Activated naive CD4-positive, alpha-beta T cell treated with anti-CD3 and anti-CD28 coated beads for 36 hours (primary cell): ENCODE measurements at regions not wholly inside any gene's neighbourhood (a gene's known extent, or its start where the extent isn't known, plus 50 kb on each side); places are given as distances from the start of the nearest gene placed in this dataset.

Experiments
- CTCF ChIA-PET: fragments of 350-600 bp; sonication (Branson Sonifier 250); formaldehyde crosslinking; loops from one replicate; lab custom pipeline; 2021; ENCODE audit warnings: antibody characterized with exemption; lab: Charles Lee
- DNase-seq: peaks from one replicate; pipeline ENCODE4 v3.0.0-alpha.2; 2020
- H3K27ac Mint-ChIP-seq: one replicate; pipeline ENCODE4 v1.8.0; 2021; ENCODE audit warnings: mild to moderate bottlenecking, mixed read lengths
- H3K27me3 Mint-ChIP-seq: one replicate; pipeline ENCODE4 v1.8.0; 2021; ENCODE audit warnings: low read depth, mixed read lengths
- H3K36me3 Mint-ChIP-seq: one replicate; pipeline ENCODE4 v1.8.0; 2021; ENCODE audit warnings: low read depth, mixed read lengths
- H3K4me1 Mint-ChIP-seq: one replicate; pipeline ENCODE4 v1.8.0; 2021; ENCODE audit warnings: low read depth, mixed read lengths
- H3K4me3 Mint-ChIP-seq: one replicate; pipeline ENCODE4 v1.8.0; 2021; ENCODE audit warnings: mild to moderate bottlenecking, moderate library complexity, mixed read lengths
- H3K9me3 Mint-ChIP-seq: one replicate; pipeline ENCODE4 v1.8.0; 2021; ENCODE audit warnings: mixed read lengths
- intact Hi-C: fragments of 100-400 bp; cut with micrococcal nuclease; formaldehyde crosslinking; loops from one replicate; pipeline ENCODE4 v1.15.1; 2023

DNA sequence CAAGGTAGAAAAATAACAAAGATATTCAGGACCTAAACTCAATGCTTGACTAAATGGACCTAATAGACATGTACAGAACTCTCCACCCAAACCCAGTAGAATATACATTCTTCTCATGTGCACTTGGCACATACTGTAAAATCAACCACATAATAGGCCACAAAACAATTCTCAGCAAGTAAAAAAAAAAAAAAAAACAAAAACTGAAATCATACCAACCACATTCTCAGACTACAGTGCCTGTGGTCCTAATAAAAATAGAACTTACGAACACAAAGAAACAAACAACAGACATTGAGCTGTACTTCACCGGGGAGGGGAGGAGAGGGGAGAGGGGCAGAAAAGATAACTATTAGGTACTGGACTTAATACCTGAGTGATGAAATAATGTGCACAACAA is 114.1 kb upstream of the CD180 start:
- Mint-ChIP-seq H3K27ac (no peak overlapping the region), H3K4me3 (no peak overlapping the region), H3K4me1 (peaks cover 20% of the 10 kb centered on the region), H3K27me3 (no peaks in the 10 kb centered on the region), H3K9me3 (no peaks in the 10 kb centered on the region), H3K36me3 (no peaks in the 10 kb centered on the region)
- CTCF ChIA-PET, result no interaction called here
- intact Hi-C loops, result no loop called here
- DNase-seq, result no peak

DNA sequence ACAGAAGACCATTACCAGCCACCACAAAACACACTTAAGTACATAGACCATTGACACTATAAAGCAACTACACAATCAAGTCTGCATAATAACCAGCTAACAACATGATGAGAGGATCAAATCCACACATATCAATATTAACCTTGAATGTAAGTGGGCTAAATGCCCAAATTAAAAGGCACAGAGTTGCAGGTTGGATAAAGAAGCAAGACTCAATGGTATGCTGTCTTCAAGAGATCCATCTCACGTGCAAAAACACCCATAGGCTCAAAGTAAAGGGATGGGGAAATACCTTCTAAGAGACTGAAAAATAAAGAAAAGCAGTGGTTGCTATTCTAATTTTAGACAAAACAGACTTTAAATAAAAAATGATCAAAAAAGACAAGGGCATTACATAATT is 113.6 kb upstream of the CD180 start:
- no peak for DNase-seq
- intact Hi-C loops, result no loop called here
- CTCF ChIA-PET, result no interaction called here
- H3K27me3 Mint-ChIP-seq, result no peaks in the 10 kb centered on the region
- H3K36me3 Mint-ChIP-seq, result no peaks in the 10 kb centered on the region
- H3K4me3 Mint-ChIP-seq, result no peak overlapping the region
- H3K9me3 Mint-ChIP-seq, result no peaks in the 10 kb centered on the region
- no peak overlapping the region for H3K27ac Mint-ChIP-seq
- H3K4me1 Mint-ChIP-seq, result peaks cover 25% of the 10 kb centered on the region

DNA sequence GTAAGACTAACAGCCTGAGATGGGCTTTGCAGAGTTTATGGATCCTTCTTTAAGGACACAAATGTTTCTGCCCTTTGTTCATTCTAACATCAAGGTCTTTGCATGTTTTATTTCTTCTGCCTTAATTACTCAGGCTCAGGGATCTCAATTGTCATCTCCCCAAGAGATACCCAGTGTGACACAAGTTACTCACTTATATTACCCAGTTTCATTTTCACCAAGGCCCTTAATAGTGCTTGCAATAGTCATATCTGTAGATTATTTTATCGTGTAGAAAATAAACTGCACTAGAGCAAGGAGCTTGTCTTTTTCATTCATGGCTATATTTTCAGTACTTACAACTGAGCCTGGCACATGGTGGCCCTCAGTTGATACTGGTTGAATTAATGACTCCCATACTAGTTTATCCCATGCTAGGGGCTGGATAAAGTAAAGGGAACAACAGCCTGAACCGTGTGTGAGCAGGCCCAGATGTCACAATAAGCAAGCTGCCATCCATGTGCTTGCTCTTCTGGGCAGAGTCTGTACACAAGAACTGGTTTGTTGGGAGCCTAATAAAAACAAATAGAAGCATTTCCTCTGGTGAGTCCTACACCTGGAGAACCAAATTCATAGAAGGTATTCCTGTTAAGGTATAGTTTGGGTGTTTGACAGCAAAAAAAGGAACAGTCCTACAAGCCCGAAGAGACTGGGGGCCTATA is 112.5 kb upstream of the CD180 start:
- H3K27ac Mint-ChIP-seq, result no peak overlapping the region
- intact Hi-C loops, result loop anchor here (5.0 to 10.0 kb wide), 3 partner anchors 62 to 966 kb away; no protein-coding TSS in a partner anchor
- H3K9me3 Mint-ChIP-seq, result no peaks in the 10 kb centered on the region
- H3K27me3 Mint-ChIP-seq, result no peaks in the 10 kb centered on the region
- CTCF ChIA-PET, result no interaction called here
- DNase-seq, result no peak
- no peak overlapping the region for H3K4me3 Mint-ChIP-seq
- H3K4me1 Mint-ChIP-seq, result peaks cover 25% of the 10 kb centered on the region
- H3K36me3 Mint-ChIP-seq, result no peaks in the 10 kb centered on the region

DNA sequence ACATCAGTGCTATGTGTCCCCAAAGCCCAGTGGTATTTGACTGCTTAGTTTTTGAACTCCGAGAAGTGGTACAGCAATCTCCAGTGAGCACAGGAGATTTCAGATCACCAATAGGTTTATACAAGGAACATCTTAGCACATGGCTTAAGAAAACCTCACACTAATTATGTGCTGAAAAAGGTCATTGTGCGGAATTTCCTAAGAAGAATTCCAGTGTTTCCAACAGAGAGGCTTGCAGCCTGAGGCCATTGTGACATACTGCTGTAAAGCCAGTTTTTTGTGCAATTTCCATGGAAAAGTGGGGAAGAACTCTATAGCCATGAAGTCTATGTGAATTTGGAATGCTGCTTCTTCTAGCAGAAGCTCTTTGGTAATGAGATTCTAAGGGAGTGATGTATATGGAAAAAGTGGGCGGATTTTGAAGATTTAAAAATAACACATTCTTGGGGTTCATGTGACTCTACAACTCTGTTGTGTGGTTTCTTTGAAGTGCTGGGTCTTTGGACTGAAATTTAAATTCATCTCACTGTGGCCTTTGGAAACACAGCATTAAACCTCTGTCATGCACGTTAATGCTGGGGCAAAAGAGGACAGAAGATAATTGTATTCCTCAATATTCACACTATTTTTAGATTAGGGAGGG is 110.5 kb upstream of the CD180 start:
- Mint-ChIP-seq H3K4me1 (peaks cover 25% of the 10 kb centered on the region), H3K9me3 (no peaks in the 10 kb centered on the region), H3K4me3 (no peak overlapping the region), H3K27ac (no peak overlapping the region), H3K36me3 (no peaks in the 10 kb centered on the region), H3K27me3 (no peaks in the 10 kb centered on the region)
- CTCF ChIA-PET, result interaction anchor here (0.6 kb wide), 1 partner anchor 953 kb away, joined by 3 read pairs; no protein-coding TSS in a partner anchor
- intact Hi-C loops, result loop anchor here (5.0 to 10.0 kb wide), 3 partner anchors 60 to 968 kb away; no protein-coding TSS in a partner anchor
- no peak for DNase-seq

DNA sequence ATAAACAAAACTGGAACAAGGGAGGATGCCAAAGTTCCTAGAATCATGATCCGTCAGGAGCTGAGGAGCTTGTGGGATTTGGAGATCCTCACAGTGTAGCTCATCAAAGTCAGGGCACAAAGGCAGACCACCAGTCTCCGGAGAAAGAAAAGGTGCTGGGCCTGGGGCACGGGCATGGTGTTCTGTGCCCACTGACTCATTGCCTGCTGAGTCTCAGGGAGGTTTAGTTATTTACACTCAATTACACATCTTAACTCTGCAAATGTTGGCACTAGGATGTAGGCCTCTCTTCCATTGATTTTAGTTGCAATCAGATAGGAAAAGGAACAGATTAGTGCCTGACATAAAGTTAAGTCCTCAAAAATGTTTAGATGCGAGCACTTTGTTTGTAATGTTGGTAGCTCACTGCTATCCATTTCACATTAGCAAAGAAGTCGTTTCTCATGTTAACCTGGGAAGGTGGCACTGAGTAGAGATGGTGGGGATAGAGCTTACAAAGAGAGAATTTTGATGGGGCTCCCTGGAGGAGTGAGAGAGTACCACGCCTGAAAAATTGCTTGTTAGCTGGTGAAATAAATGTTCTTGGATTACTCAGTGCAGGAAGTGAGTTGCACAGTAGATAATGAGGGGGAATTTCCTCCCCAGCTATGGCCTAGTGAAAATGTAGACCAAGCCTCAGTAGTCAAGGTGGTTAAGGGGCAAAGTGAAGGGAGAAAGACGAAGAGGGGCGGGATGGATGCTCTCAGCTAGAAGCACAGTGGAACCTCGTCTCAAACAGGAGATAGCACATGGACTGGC is 109.5 kb upstream of the CD180 start:
- Mint-ChIP-seq H3K27me3 (no peaks in the 10 kb centered on the region), H3K27ac (peak overlapping the region; percentile 14)
- CTCF ChIA-PET, result interaction anchor here (2.8 kb wide), 1 partner anchor 60 kb away, joined by 13 read pairs; no protein-coding TSS in a partner anchor

DNA sequence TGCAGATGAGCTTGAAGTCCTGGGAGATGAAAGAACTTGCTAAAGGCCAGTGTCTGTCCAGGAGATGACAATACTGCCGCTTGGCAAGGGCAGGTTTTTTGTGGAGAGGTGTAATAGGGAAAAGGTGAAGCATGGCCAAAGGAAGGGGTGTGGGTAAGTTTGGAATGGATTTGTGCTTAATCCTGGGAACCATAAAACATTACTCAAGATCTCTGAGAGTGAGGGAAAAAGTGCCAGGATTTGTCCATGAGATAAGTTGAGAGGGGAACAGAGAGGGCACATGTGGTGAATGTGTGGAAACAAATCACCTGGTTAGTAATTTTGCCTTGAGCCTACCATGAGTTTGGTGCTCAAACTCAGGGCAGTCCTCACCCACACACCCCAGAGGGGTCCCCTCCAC is 108.8 kb upstream of the CD180 start:
- Mint-ChIP-seq H3K27ac (no peak overlapping the region), H3K4me3 (no peak overlapping the region), H3K36me3 (no peaks in the 10 kb centered on the region), H3K9me3 (no peaks in the 10 kb centered on the region), H3K27me3 (no peaks in the 10 kb centered on the region), H3K4me1 (peaks cover 25% of the 10 kb centered on the region)
- CTCF ChIA-PET, result interaction anchor here (2.8 kb wide), 1 partner anchor 59 kb away, joined by 13 read pairs; no protein-coding TSS in a partner anchor
- intact Hi-C loops, result loop anchor here (5.0 to 10.0 kb wide), 3 partner anchors 58 to 969 kb away; no protein-coding TSS in a partner anchor
- no peak for DNase-seq

More for the DNA sequence above, 109.5 kb upstream of the CD180 start:
- Mint-ChIP-seq H3K4me3 (no peak overlapping the region), H3K9me3 (no peaks in the 10 kb centered on the region), H3K36me3 (no peaks in the 10 kb centered on the region), H3K4me1 (peaks cover 25% of the 10 kb centered on the region)
- no peak for DNase-seq
- intact Hi-C loops, result loop anchor here (5.0 to 10.0 kb wide), 3 partner anchors 59 to 969 kb away; no protein-coding TSS in a partner anchor

DNA sequence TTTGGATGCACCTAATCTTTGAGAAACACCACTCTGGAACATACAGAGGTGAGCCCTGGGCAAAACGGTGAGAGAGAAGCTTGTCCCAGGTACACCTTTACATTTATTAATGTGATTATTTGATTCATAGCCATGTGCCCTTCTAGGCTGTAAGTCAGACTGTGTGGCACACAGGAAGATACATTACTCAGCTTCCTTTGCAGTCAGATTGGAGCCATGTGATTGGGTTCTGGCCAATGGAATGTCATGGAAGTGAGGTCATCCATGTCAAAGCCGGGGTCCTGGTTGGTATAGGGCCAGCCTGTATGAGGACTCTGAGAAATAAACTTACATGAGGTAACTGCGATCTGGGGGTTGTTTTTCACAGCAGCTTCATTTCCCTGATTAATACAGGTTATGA is 106.8 kb upstream of the CD180 start:
- no peak overlapping the region for H3K4me3 Mint-ChIP-seq
- H3K27ac Mint-ChIP-seq, result no peak overlapping the region
- CTCF ChIA-PET, result interaction anchor here (0.5 to 1.2 kb wide), 2 partner anchors 19 to 147 kb away, joined by 3 read pairs; no protein-coding TSS in a partner anchor
- intact Hi-C loops, result loop anchor here (10.0 kb wide), 1 partner anchor 971 kb away; no protein-coding TSS in a partner anchor
- no peak for DNase-seq
- H3K4me1 Mint-ChIP-seq, result peaks cover 25% of the 10 kb centered on the region
- no peaks in the 10 kb centered on the region for H3K36me3 Mint-ChIP-seq
- no peaks in the 10 kb centered on the region for H3K9me3 Mint-ChIP-seq
- H3K27me3 Mint-ChIP-seq, result no peaks in the 10 kb centered on the region

DNA sequence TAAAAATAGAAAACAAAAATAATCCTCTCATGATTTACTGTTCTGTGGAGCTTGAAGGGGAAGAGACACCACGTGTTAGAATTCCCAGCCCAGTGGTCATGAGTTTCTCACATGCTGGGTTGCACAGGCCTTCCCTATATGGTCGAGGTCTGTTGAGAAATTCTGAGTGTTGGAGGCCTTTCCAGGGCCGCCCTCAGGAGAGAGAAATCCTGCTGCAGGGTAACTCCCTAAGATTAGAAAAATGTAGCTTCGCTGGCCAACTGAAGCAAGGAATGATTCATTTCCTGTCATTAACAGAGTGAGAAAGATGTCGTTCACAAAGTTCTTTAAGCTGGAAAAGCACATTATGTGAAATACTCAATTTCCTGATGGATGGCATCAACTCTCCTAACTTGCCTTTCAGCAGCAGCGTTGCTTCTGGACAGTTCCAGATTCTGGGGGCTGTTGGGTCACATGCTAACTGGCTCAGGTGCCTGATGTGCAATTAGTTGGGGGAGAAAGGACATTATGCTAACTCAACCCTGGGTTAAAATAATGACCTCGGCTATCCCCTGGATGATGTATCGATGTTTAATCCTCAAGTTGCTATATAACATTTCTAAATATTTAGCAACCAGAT is 104.8 kb upstream of the CD180 start:
- H3K9me3 Mint-ChIP-seq, result no peaks in the 10 kb centered on the region
- H3K36me3 Mint-ChIP-seq, result no peaks in the 10 kb centered on the region
- no peak for DNase-seq
- intact Hi-C loops, result loop anchor here (10.0 kb wide), 1 partner anchor 973 kb away; no protein-coding TSS in a partner anchor
- CTCF ChIA-PET, result interaction anchor here (0.7 kb wide), 1 partner anchor 139 kb away, joined by 3 read pairs; no protein-coding TSS in a partner anchor
- H3K4me3 Mint-ChIP-seq, result no peak overlapping the region
- peaks cover 11% of the 10 kb centered on the region for H3K4me1 Mint-ChIP-seq
- peaks cover 1% of the 10 kb centered on the region for H3K27me3 Mint-ChIP-seq
- H3K27ac Mint-ChIP-seq, result no peak overlapping the region

DNA sequence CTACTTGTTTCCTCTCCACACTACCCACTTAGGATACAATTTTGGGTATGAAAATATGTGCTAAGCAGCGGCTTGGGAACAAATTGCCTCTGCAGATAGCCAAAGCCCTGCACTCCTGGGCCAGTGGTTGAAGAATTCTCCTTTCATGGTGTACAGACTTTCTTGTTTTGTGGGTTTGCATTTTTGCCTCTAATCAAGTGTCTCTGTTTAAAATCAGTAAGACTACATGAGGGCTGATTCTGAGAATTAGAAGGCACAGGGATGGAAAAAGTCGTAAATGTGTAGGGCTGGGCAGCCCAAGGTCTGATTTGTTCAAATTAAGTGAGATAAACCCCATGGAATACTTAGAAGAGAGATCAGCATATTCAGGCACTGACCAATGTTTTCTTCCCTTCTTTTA is 103.7 kb upstream of the CD180 start:
- intact Hi-C loops, result loop anchor here (10.0 kb wide), 1 partner anchor 974 kb away; no protein-coding TSS in a partner anchor
- H3K27me3 Mint-ChIP-seq, result peaks cover 1% of the 10 kb centered on the region
- H3K4me1 Mint-ChIP-seq, result peaks cover 1% of the 10 kb centered on the region
- no peak overlapping the region for H3K27ac Mint-ChIP-seq
- DNase-seq, result no peak
- CTCF ChIA-PET, result no interaction called here
- no peaks in the 10 kb centered on the region for H3K9me3 Mint-ChIP-seq
- no peak overlapping the region for H3K4me3 Mint-ChIP-seq
- no peaks in the 10 kb centered on the region for H3K36me3 Mint-ChIP-seq

DNA sequence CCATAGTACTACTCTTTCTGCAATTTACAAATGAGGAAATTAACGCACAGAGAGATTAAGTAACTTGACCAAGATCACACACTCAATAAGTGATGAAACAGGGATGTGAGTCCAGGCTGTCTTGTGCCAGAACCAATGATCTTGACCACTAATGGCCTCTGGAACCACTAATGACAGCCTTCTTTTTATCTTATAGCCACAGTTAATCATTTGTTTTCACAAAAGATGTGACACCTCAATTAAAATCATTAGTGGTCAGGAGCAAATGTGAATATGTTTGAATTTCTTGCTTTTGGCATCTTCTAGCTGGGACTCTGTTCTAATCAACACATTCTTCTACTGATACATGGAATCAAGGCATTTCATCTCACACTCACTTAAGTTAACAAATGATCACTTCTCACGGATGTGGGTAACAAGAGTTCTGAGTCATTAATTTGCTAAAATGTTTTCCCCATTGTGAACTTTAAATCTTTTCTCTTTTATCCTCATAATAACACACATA is 102.7 kb upstream of the CD180 start:
- CTCF ChIA-PET, result no interaction called here
- H3K27ac Mint-ChIP-seq, result no peak overlapping the region
- intact Hi-C loops, result no loop called here
- DNase-seq, result no peak
- H3K36me3 Mint-ChIP-seq, result no peaks in the 10 kb centered on the region
- H3K4me1 Mint-ChIP-seq, result no peaks in the 10 kb centered on the region
- no peak overlapping the region for H3K4me3 Mint-ChIP-seq
- peaks cover 1% of the 10 kb centered on the region for H3K27me3 Mint-ChIP-seq
- H3K9me3 Mint-ChIP-seq, result no peaks in the 10 kb centered on the region

DNA sequence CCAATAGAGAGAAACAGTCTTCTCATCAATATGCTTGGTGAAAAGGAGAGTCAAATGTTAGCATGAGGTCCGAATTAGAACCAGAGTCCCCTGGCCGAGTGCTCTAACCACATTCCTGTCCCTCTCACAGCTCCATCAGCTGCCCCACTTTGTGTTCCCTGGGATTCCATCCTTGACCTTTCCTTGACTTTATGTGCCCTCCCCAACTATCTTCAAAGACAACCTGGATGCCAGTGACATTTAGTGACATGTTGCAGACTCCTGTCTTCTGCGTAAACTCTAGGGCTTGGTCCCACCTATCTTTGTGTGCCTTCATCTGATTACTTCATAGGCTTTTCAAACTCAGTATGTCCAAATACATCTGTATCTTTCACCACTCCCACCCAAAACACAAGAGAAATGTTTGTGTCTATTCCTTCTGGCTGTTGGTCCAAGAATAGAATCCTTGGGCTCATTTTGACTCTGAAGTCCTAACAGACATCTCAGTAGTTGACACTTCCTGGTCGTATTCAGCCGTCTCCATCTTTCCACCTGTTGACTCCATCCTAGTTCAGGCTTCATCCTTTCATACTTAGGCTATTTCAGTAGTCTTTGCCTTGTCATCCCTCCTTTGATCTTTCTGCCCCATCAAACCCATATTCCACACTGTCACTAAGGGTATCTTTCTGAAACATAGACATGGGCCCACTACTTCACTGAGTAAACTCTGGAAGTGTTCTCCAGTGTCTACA is 101.4 kb upstream of the CD180 start:
- H3K27ac Mint-ChIP-seq, result no peak overlapping the region
- no peaks in the 10 kb centered on the region for H3K4me1 Mint-ChIP-seq
- DNase-seq, result no peak
- H3K36me3 Mint-ChIP-seq, result no peaks in the 10 kb centered on the region
- no peak overlapping the region for H3K4me3 Mint-ChIP-seq
- peaks cover 1% of the 10 kb centered on the region for H3K27me3 Mint-ChIP-seq
- no peaks in the 10 kb centered on the region for H3K9me3 Mint-ChIP-seq
- intact Hi-C loops, result no loop called here
- CTCF ChIA-PET, result no interaction called here
